H1 (cell line): ENCODE measurements at regions not wholly inside any gene's neighbourhood (a gene's known extent, or its start where the extent isn't known, plus 50 kb on each side); places are given as distances from the start of the nearest gene placed in this dataset.

Experiments used
- CTCF ChIA-PET: fragments of 300-600 bp; sonication (Branson Sonifier 250); formaldehyde crosslinking; loops from one replicate; lab custom pipeline; 2021; ENCODE audit not compliant: partially characterized antibody; lab: Charles Lee
- POLR2A ChIA-PET: fragments of 300-600 bp; sonication (Branson Sonifier 250); formaldehyde crosslinking; loops from one replicate; lab custom pipeline; 2021; ENCODE audit warnings: inconsistent platforms; ENCODE audit not compliant: partially characterized antibody; lab: Charles Lee
- DNase-seq, 2 experiments: peaks; one replicate each; pipeline versions ENCODE4 v3.0.0 to v3.0.0-alpha.2; 2010 to 2022; ENCODE audit warnings: low spot score in 2 of 2, low read depth in 1 of 2, mixed read lengths in 1 of 2
- FAIRE-seq: peaks from 2 replicates; lab custom pipeline; 2011; peaks lifted over from hg19 to GRCh38; lab: Jason Lieb, UNC
- H2AFZ ChIP-seq: 2 replicates; pipeline ENCODE4 v1.8.1; 2012; ENCODE audit warnings: low read length, inconsistent platforms
- H2AK5ac ChIP-seq: 2 replicates; pipeline ENCODE4 v1.6.1; 2013; ENCODE audit warnings: low read depth, low read length
- H2BK120ac ChIP-seq: replicated peaks from 2 replicates; pipeline ENCODE3; 2013; ENCODE audit warnings: low read depth, low read length, inconsistent platforms
- H2BK12ac ChIP-seq: 2 replicates; pipeline ENCODE4 v1.6.1; 2013; ENCODE audit warnings: low read depth, low read length
- H2BK15ac ChIP-seq: 2 replicates; pipeline ENCODE4 v1.6.1; 2013; ENCODE audit warnings: low read length
- H2BK20ac ChIP-seq: 2 replicates; pipeline ENCODE4 v1.6.1; 2013; ENCODE audit warnings: low read length
- H2BK5ac ChIP-seq: 2 replicates; pipeline ENCODE4 v1.6.1; 2013; ENCODE audit warnings: low read depth, low read length
- H3K14ac ChIP-seq: 2 replicates; pipeline ENCODE4 v1.6.1; 2013; ENCODE audit warnings: inconsistent platforms; ENCODE audit not compliant: insufficient read length
- H3K18ac ChIP-seq: 2 replicates; pipeline ENCODE4 v1.6.1; 2013; ENCODE audit warnings: low read length; ENCODE audit errors: extremely low read depth
- H3K23ac ChIP-seq: 2 replicates; pipeline ENCODE4 v1.6.1; 2013; ENCODE audit warnings: inconsistent platforms; ENCODE audit not compliant: insufficient read length
- H3K23me2 ChIP-seq: 2 replicates; pipeline ENCODE4 v1.6.1; 2013; ENCODE audit warnings: low read depth, low read length
- H3K27ac ChIP-seq: 2 replicates; pipeline ENCODE4 v1.6.1; 2011; ENCODE audit warnings: low read depth, low read length, inconsistent platforms
- H3K27me3 ChIP-seq, 4 experiments: replicated peaks in 1 of 4; 1 replicate in 1 of 4; 2 replicates in 3 of 4; pipeline versions ENCODE4 v1.6.1 to v1.8.1; 2011 to 2013; ENCODE audit warnings: low read length in 3 of 4, mild to moderate bottlenecking in 3 of 4, inconsistent platforms in 2 of 4, mixed read lengths in 2 of 4, moderate library complexity in 1 of 4; ENCODE audit not compliant: control insufficient read depth in 3 of 4, insufficient read depth in 3 of 4; ENCODE audit errors: extremely low read depth in 1 of 4
- H3K36me3 ChIP-seq, 4 experiments: 2 replicates each; pipeline versions ENCODE4 v1.6.1 to v1.8.1; 2011 to 2013; ENCODE audit warnings: mild to moderate bottlenecking in 4 of 4, low read length in 3 of 4, moderate library complexity in 2 of 4, control low read depth in 1 of 4, inconsistent platforms in 1 of 4; ENCODE audit not compliant: insufficient read depth in 4 of 4, control insufficient read depth in 2 of 4
- H3K4ac ChIP-seq: replicated peaks from 2 replicates; pipeline ENCODE3; 2013; ENCODE audit warnings: low read length, low read depth, mixed read lengths, inconsistent platforms; ENCODE audit not compliant: insufficient read length
- H3K4me1 ChIP-seq, 4 experiments: replicated peaks in 1 of 4; 1 replicate in 1 of 4; 2 replicates in 3 of 4; pipeline versions ENCODE4 v1.6.1 to v1.8.1; 2011 to 2013; ENCODE audit warnings: low read length in 3 of 4, inconsistent platforms in 2 of 4, mixed read lengths in 1 of 4; ENCODE audit not compliant: insufficient read depth in 4 of 4, control insufficient read depth in 3 of 4
- H3K4me2 ChIP-seq, 2 experiments: 2 replicates each; pipeline versions ENCODE4 v1.6.1 to v1.8.1; 2011 to 2013; ENCODE audit warnings: low read depth in 2 of 2, low read length in 2 of 2, control low read depth in 1 of 2, inconsistent platforms in 1 of 2, mild to moderate bottlenecking in 1 of 2; ENCODE audit not compliant: insufficient read depth in 1 of 2
- H3K4me3 ChIP-seq, 4 experiments: fragments of 200-600, 300-600 bp in 1 of 4; sonication (generic), shearing (Covaris generic), sonication (Bioruptor Twin) in 1 of 4; 2 replicates each; pipeline versions ENCODE4 v1.5.1 to v1.8.1; 2011 to 2016; ENCODE audit warnings: low read length in 4 of 4, low read depth in 3 of 4, control low read depth in 2 of 4, inconsistent platforms in 2 of 4, mild to moderate bottlenecking in 2 of 4, mixed read lengths in 1 of 4, moderate library complexity in 1 of 4; ENCODE audit not compliant: insufficient read depth in 2 of 4; ENCODE audit errors: extremely low read depth in 1 of 4
- H3K56ac ChIP-seq: replicated peaks from 2 replicates; pipeline ENCODE3; 2013; ENCODE audit warnings: low read depth, mild to moderate bottlenecking, mixed read lengths, low read length, inconsistent platforms; ENCODE audit not compliant: insufficient read length
- H3K79me1 ChIP-seq: 2 replicates; pipeline ENCODE4 v1.6.1; 2013; ENCODE audit warnings: low read depth, low read length, control low read depth
- H3K79me2 ChIP-seq, 2 experiments: 2 replicates each; pipeline versions ENCODE4 v1.6.1 to v1.8.1; 2012 to 2013; ENCODE audit warnings: low read length in 2 of 2, mild to moderate bottlenecking in 2 of 2, inconsistent platforms in 1 of 2; ENCODE audit not compliant: insufficient read depth in 2 of 2, control insufficient read depth in 1 of 2
- H3K9ac ChIP-seq, 4 experiments: replicated peaks in 1 of 4; 1 replicate in 1 of 4; 2 replicates in 3 of 4; pipeline versions ENCODE4 v1.6.1 to v1.8.1; 2011 to 2013; ENCODE audit warnings: low read depth in 3 of 4, low read length in 3 of 4, control low read depth in 2 of 4, mild to moderate bottlenecking in 2 of 4, moderate library complexity in 2 of 4, inconsistent platforms in 1 of 4; ENCODE audit errors: extremely low read depth in 1 of 4
- H3K9me3 ChIP-seq, 2 experiments: 2 replicates each; pipeline versions ENCODE4 v1.6.1 to v1.8.1; 2012 to 2013; ENCODE audit warnings: mild to moderate bottlenecking in 2 of 2, moderate library complexity in 2 of 2, control low read depth in 1 of 2, inconsistent platforms in 1 of 2, low read depth in 1 of 2, low read length in 1 of 2, mixed read lengths in 1 of 2; ENCODE audit not compliant: insufficient read depth in 2 of 2
- H4K20me1 ChIP-seq, 2 experiments: replicated peaks in 1 of 2; 2 replicates each; pipeline versions ENCODE3 to v1.8.1; 2011 to 2013; ENCODE audit warnings: inconsistent platforms in 2 of 2, low read length in 2 of 2, mild to moderate bottlenecking in 1 of 2; ENCODE audit not compliant: insufficient read depth in 2 of 2, control insufficient read depth in 1 of 2
- H4K5ac ChIP-seq: 2 replicates; pipeline ENCODE4 v1.6.1; 2013; ENCODE audit warnings: low read length, low read depth, mixed read lengths, inconsistent platforms; ENCODE audit not compliant: insufficient read length
- H4K8ac ChIP-seq: 2 replicates; pipeline ENCODE4 v1.8.0; 2013; ENCODE audit warnings: mild to moderate bottlenecking, moderate library complexity, low read length, inconsistent platforms; ENCODE audit not compliant: insufficient read depth; ENCODE audit errors: extremely low read depth
- H4K91ac ChIP-seq: replicated peaks from 2 replicates; pipeline ENCODE3; 2013; ENCODE audit warnings: low read length, mixed read lengths, inconsistent platforms; ENCODE audit not compliant: insufficient read length
- POU5F1 ChIP-seq: IDR thresholded peaks from 2 replicates; pipeline ENCODE4 v1.6.1; 2011; ENCODE audit warnings: low read depth, mild to moderate bottlenecking, low read length, moderate library complexity
- TBP ChIP-seq: IDR thresholded peaks from 2 replicates; pipeline ENCODE4 v1.6.1; 2011; ENCODE audit warnings: low read depth, low read length, improper control_type of control experiment
- WGBS, 2 experiments: shearing (Covaris generic) in 1 of 2; methylation state at CpG; one replicate each; pipeline versions ENCODE4 v1.1.6 to v1.1.7; 2013 to 2015; ENCODE audit warnings: low lambda C conversion rate in 2 of 2, mixed read lengths in 2 of 2, inconsistent platforms in 1 of 2, low coverage in 1 of 2, missing lambda C conversion rate in 1 of 2; ENCODE audit not compliant: insufficient replicate concordance in 2 of 2, insufficient coverage in 1 of 2, insufficient read length in 1 of 2; ENCODE audit errors: extremely low coverage in 1 of 2, missing lambda C conversion rate in 1 of 2; 5-methylcytosine and 5-hydroxymethylcytosine counted together

GRCh38 chr5:56601641-56602071 is 213.7 kb upstream of the MAP3K1 start:
- Histone ChIP-seq H4K5ac (no peak overlapping the region), H4K91ac (no peak overlapping the region), H2BK5ac (no peak overlapping the region), H3K23ac (no peak overlapping the region), H3K79me1 (no peaks in the 10 kb centered on the region), H2BK12ac (no peak overlapping the region), H3K4me1 (no peaks in the 10 kb centered on the region), H2AK5ac (no peak overlapping the region), H3K27me3 (no peaks in the 10 kb centered on the region; a peak in 1 of 7 replicates), H3K27ac (no peak overlapping the region), H2BK120ac (no peak overlapping the region), H3K4ac (no peak overlapping the region), H3K4me2 (no peak overlapping the region), H2BK20ac (no peak overlapping the region), H3K56ac (no peak overlapping the region), H3K4me3 (no peak overlapping the region), H3K18ac (no peak overlapping the region), H4K20me1 (no peaks in the 10 kb centered on the region), H4K8ac (no peak overlapping the region), H2AFZ (no peak overlapping the region), H3K23me2 (no peaks in the 10 kb centered on the region), H3K79me2 (no peaks in the 10 kb centered on the region), H3K14ac (no peak overlapping the region), H3K36me3 (no peaks in the 10 kb centered on the region), H2BK15ac (no peak overlapping the region), H3K9ac (no peak overlapping the region), H3K9me3 (no peaks in the 10 kb centered on the region)
- no peak for TF ChIP-seq TBP
- TF ChIP-seq POU5F1, result no peak
- FAIRE-seq (no peak), DNase-seq (no peak)
- WGBS, 2 experiments, result 94% methylated on average over 3 of the region's 3 CpGs; no CpG with 5 or more reads in 1 of the 2 experiments
- ChIA-PET POLR2A (no interaction called here), CTCF (no interaction called here)
